ENCODE measurements at regions not wholly inside any gene's neighbourhood (a gene's known extent, or its start where the extent isn't known, plus 50 kb on each side); places are given as distances from the start of the nearest gene placed in this dataset.

- DNase-seq (ENCODE audit: low spot score): no peak
These were observed 259.7 kb upstream of the ZNF608 start for GRCh38 chr5:125006011-125006685.

DNA sequence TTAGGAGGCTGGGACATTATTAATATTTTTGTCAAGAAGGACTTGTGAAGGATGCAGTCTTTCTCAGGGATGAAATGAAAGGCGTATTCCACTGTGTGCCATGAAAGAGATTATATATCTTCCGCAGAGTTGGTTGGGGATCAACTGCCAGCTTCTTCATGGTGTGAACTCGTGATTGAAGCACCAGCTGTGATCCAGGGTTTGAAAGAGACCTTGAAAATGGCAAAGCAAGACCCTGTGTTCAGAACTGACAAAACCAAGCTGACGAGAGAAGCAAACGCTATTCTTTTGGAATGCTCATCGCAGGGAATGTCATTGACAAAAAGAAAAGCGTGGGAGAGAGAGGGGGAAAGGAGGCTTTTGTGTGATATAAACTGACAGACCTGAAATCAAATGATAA is 263.9 kb upstream of the ZNF608 start:
- no peak for DNase-seq (ENCODE audit: low spot score)

- DNase-seq (ENCODE audit: low spot score): no peak
These were observed 264.6 kb upstream of the ZNF608 start for GRCh38 chr5:125011014-125011413.

DNA sequence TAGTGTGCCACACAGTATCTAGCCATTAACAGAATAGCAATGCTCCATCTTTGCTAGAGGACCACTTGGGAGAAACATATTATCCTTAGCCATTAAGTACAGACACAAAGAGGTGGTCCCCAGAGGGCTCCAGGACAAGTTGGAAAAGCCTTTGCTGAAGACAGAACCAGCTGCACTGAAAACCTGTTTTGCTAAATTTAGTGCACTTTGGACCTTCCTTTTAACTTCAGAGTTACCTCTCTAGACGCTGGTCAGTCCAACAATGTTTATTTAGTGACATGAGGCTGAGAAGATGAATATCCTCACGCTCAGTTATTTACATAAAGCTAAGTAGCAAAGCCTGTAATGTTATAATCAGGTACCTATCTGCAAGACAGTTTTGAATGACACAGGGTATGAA is 265.0 kb upstream of the ZNF608 start:
- DNase-seq (ENCODE audit: low spot score): no peak

DNA sequence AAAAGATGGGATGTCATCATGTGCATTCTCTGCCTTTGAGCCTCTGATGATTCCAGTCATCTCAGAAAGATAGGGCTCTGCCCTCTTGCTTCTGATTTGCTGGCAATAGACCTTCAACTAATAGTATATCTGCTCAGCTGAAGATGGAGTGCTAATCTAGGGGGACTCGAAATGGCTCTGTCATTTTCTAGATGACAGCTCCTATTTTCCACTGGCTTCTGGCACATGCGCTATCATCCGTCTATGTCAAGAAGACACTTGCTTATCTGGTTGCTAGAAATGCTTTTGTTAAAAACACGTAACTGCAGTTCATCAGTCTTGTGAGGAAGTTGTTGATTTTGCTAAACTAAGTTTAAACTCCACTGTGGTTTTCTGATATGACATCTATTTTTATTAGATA is 265.5 kb upstream of the ZNF608 start:
- DNase-seq (ENCODE audit: low spot score): no peak

DNA sequence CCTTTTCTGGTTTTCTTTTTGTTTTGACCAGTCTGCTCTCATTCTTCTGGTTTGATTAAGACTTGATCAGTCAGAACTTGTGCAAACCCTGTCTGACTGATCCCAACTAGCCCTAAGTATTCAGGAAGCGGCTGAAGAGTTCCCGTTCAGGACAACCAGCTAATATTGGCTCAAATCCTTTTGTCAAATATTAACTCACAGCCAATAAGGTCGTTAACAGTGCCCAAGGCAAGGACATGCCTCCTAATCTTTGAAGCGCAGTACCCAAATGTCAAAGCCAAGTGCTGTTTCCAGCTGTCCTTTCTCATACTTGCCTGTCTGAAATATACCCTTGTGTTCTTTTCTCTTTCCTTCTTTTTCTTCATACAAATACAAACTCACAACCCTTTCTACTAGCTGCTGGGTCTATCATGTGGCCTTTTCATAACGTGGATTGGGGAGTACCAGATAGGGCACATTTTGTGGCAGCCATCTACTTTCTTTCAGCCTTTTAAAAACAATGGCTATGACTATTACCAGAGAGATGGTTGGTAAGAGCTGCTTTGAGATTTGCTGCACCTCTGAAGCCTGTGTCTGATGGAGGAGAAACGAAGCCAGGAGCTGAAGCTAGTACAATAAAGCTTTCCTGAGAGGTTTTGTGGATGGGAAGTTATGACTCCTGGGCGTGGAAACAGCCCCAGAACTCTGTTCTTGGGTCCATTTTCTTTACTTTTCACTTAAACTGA is 266.4 kb upstream of the ZNF608 start:
- no peak for DNase-seq (ENCODE audit: low spot score)

GRCh38 chr5:125014202-125014601 is 267.8 kb upstream of the ZNF608 start:
- DNase-seq (ENCODE audit: low spot score): no peak

DNA sequence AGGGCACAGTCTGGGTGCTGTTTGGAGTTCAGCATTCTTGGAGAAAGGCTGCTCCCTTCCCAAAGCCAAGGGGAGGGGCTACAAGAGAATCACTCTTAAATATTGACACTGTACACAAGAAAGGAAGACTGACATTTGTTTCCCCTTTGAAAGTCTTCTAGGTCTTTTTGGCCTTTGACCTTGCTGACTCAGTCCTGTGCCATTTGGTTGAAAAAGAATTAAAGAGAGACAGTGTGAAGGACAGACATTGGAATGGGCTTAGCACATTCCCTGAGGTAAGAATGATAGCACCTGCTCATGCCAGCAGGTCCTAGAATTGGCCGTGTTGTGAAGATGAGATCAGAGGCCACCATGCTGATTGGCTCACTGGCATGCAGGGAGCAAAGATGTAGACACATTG is 271.4 kb upstream of the ZNF608 start:
- no peak for DNase-seq (ENCODE audit: low spot score)

DNA sequence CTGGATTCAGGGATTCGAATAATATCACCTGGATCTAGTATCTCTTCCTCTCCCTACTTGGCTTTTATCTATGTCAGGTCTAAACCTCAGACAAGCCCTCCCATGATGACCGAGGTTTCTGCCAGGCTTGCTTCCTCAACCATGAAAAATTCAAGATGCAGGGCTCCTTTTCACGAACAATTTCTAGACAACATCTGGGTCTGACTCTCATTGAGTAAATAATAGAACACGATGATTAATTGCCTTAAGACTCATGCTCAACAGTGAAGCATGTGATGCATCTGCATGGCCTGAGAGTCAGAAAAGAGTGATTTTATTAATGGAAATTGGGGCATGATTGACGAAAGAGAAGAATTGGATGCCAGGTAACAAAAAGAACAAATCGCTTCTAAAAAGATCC is 277.2 kb upstream of the ZNF608 start:
- no peak for DNase-seq (ENCODE audit: low spot score)

- no peak for DNase-seq (ENCODE audit: low spot score)
These were observed 280.7 kb upstream of the ZNF608 start for GRCh38 chr5:125026867-125027731.

DNA sequence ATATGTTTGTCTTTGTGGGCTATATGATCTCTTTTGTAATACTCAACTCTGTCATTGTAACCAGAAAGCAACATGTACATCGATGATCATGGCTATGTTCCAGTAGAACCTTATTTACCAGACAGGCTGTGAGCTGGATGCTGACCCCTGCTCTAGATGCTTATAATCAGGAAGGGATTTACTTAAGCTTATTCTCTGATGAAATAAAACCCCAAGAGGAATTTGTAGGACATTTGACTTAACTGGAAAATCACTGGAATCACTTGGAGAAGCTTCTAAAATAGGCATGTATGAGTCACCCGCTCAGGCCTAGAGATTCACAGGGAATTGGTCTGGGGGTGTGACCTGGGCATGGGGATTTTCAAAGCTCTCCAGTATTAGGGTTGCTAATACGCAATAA is 285.8 kb upstream of the ZNF608 start:
- DNase-seq (ENCODE audit: low spot score): no peak

GRCh38 chr5:125033602-125034001 is 287.2 kb upstream of the ZNF608 start:
- DNase-seq (ENCODE audit: low spot score): no peak

- DNase-seq (ENCODE audit: low spot score): no peak
These were observed 287.9 kb upstream of the ZNF608 start for GRCh38 chr5:125034331-125034730.

- DNase-seq (ENCODE audit: low spot score): no peak
These were observed 290.1 kb upstream of the ZNF608 start for GRCh38 chr5:125036494-125036893.

GRCh38 chr5:125037020-125037419 is 290.6 kb upstream of the ZNF608 start:
- DNase-seq (ENCODE audit: low spot score): no peak

GRCh38 chr5:125037530-125037929 is 291.1 kb upstream of the ZNF608 start:
- no peak for DNase-seq (ENCODE audit: low spot score)

DNA sequence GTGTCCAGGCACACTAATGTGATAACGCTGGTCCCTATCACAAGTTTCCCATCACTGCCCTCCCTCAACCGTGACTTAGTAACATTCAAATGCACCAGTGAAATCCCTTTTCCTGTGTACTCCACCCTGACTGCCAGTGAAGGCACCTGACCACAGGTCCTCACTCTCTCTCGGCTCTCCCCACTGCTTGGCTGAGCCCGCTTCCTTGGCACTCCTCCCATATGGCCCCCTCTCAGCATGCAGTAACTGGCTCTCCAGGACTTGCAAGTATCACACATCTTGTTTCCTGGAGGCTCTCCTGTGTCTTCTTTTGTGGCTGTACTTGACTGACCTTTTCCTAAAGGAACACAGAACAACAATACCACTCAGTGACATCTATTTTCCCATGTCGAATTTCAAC is 292.0 kb upstream of the ZNF608 start:
- no peak for DNase-seq (ENCODE audit: low spot score)

DNA sequence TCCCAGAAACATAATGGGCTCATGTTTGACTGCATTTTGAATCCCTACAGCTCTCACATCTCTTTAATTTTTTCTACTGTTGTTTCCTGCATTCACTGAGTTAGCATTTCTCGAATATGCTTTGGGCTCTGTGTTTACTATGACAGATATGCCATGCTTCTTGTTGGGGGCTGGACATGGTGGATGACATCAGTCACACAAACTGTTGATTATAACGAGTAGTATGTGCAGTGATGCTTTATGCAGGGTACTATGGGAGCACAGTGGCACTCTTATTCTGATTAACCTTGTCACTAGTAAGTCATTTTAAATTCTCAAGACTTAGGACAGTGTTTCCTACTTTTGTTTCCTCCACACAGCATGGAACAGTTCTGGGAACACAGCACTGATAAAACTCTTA is 295.4 kb upstream of the ZNF608 start:
- DNase-seq (ENCODE audit: low spot score): no peak

DNA sequence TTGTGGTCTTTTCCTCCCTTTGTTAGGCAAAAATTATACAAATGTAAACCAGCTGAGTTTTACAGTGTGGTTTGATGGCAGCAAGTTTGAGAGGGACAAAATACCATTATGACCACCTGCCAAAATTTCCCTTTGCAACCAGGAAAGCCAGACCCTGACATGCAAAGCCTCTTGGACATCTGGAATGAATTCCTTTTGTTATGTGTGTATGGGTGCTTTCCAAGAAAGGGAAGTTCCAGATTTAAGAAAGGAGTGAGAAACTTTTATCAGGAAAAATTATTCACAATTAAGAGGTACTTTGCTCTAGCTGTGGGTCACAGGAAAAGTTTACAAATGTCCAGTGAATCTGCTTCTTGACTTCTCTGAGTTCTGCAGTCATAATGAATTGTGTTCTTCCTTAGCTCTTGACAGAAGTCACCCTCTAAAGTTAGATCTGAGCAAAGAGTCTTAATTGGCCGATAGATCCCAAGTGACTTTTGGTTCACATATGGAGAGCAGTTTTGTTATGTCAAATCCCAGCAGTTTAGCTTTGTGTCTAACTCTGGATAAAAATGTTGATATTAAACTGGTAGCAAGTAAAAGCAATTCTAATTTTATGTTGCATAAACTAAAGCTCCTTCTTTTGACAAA is 295.9 kb upstream of the ZNF608 start:
- no peak for DNase-seq (ENCODE audit: low spot score)

DNA sequence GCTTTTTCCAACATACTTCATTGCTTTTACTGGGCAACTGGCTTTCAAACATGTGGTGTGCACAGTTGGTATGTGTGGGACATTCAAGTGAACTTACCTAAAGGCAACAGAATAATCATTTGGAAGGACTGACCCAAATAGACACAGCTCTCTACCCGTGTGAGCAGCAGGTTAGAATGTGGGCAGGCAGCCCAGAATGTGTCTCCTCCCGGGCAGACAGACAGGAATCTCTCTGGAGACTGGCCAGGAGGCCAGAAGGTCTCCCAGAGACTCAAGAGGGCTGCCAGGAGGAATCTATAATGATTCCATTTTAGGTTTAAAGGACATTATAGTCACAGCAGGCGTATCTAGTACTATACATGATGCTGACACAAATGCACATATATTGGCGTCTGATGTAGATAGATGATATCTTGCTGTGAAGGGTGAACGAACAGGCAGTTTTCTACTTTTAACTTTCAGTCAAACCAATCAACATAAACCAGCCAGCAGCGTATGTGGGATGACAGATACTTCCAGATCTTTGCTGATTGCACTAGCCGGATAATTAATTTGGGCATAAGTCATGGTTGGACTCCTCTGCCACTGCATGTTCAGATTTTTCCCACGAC is 297.4 kb upstream of the ZNF608 start:
- no peak for DNase-seq (ENCODE audit: low spot score)

GRCh38 chr5:125044491-125045282 is 298.2 kb upstream of the ZNF608 start:
- no peak for DNase-seq (ENCODE audit: low spot score)
